ENCODE measurements at regions not wholly inside any gene's neighbourhood (a gene's known extent, or its start where the extent isn't known, plus 50 kb on each side); places are given as distances from the start of the nearest gene placed in this dataset.
"Not testable (repeated sequence)": the region's sequence is repeated elsewhere in the genome, so short reads cannot be mapped to it uniquely, and the experiment has no call there.

- peaks cover 8% of the 10 kb centered on the region for H3K4me1 ChIP-seq (ENCODE audit: insufficient read depth, low read length)
- no peaks in the 10 kb centered on the region for H3K36me3 ChIP-seq (ENCODE audit: insufficient read depth, low read length)
- no peaks in the 10 kb centered on the region for H3K9me3 ChIP-seq (ENCODE audit: control insufficient read depth, insufficient read depth, low read length)
- H3K9ac ChIP-seq (ENCODE audit: low read depth, low read length): no peak overlapping the region
These were observed 53.9 kb downstream of the OTOR start for GRCh38 chr20:16801919-16802651.

- no peaks in the 10 kb centered on the region for H3K36me3 ChIP-seq (ENCODE audit: insufficient read depth, low read length)
- H3K4me1 ChIP-seq (ENCODE audit: insufficient read depth, low read length): peaks cover 8% of the 10 kb centered on the region
- no peaks in the 10 kb centered on the region for H3K9me3 ChIP-seq (ENCODE audit: control insufficient read depth, insufficient read depth, low read length)
- H3K9ac ChIP-seq (ENCODE audit: low read depth, low read length): no peak overlapping the region
These were observed 54.4 kb downstream of the OTOR start for GRCh38 chr20:16802652-16802935.

- Histone ChIP-seq H3K36me3 (ENCODE audit: insufficient read depth, low read length) (no peaks in the 10 kb centered on the region), H3K4me1 (ENCODE audit: insufficient read depth, low read length) (peaks cover 8% of the 10 kb centered on the region), H3K9me3 (ENCODE audit: control insufficient read depth, insufficient read depth, low read length) (no peaks in the 10 kb centered on the region), H3K9ac (ENCODE audit: low read depth, low read length) (no peak overlapping the region)
These were observed 56.0 kb downstream of the OTOR start for GRCh38 chr20:16803965-16804792.

DNA sequence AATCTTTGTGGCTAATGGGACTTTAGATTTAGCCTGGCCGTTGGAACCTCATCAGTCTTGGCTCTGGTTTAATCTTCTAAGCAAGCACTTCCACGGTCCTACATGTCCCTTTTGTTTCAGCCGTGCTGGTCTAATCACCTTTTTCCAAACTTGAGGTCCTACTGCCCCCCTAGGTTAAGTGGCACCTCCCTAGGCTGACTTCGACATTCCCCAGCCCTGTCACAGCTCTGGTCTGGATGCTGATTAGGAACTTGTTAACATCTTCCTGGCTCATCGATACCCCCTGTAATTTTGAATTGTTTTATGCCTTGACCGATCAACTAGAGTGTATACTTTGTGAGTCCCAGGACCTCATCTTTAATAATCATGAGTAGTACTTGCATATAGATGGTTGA lies 56.6 kb downstream of the OTOR start:
- Histone ChIP-seq H3K9ac (ENCODE audit: low read depth, low read length) (no peak overlapping the region), H3K9me3 (ENCODE audit: control insufficient read depth, insufficient read depth, low read length) (no peaks in the 10 kb centered on the region), H3K4me1 (ENCODE audit: insufficient read depth, low read length) (peaks cover 8% of the 10 kb centered on the region), H3K36me3 (ENCODE audit: insufficient read depth, low read length) (no peaks in the 10 kb centered on the region)

DNA sequence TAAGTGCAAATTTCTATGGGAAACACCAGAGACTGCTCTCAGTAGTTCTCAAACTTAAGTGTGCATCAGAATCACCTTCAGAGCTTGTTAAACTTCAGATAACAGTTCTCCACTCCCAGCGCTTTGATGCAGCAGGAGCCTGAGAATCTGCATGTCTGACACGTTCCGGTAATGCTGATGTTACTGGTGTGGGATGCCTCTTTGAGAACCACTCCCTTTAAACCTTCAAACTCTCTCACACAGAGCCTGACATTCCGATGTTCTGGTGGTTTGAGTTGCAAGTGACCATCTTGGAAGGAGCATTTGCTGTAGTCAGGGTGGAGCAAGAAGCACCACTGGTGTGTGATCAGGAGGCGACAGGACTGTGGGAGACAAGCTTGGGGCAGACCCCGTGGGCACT lies 57.9 kb downstream of the OTOR start:
- peaks cover 8% of the 10 kb centered on the region for H3K4me1 ChIP-seq (ENCODE audit: insufficient read depth, low read length)
- H3K9ac ChIP-seq (ENCODE audit: low read depth, low read length): no peak overlapping the region
- H3K9me3 ChIP-seq (ENCODE audit: control insufficient read depth, insufficient read depth, low read length): no peaks in the 10 kb centered on the region; the same call in 1 of the 2 replicates
- H3K36me3 ChIP-seq (ENCODE audit: insufficient read depth, low read length): no peaks in the 10 kb centered on the region

GRCh38 chr20:16806886-16807285 lies 58.7 kb downstream of the OTOR start:
- H3K4me1 ChIP-seq (ENCODE audit: insufficient read depth, low read length): peaks cover 8% of the 10 kb centered on the region
- H3K9ac ChIP-seq (ENCODE audit: low read depth, low read length): no peak overlapping the region
- H3K9me3 ChIP-seq (ENCODE audit: control insufficient read depth, insufficient read depth, low read length): no peaks in the 10 kb centered on the region; the same call in 1 of the 2 replicates
- H3K36me3 ChIP-seq (ENCODE audit: insufficient read depth, low read length): no peaks in the 10 kb centered on the region

DNA sequence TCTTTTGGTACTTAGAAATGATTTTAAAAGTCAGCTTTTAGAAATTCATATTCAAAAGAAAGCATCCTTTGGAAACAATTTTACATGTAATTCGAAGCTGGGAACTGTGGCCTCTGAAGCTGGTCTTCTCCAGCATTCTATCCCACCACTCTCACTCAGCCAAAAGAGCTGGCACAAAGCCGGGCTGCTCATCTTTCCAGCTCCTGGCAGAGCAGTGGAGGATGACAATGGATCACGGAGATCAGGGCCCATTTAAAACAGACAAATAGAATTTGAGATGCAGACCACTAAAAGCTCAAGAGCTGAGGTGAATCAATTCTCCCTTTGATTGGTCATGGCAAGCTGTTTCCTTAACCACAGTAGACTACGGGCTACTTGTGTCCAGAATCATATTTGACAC lies 60.6 kb downstream of the OTOR start:
- Histone ChIP-seq H3K9me3 (ENCODE audit: control insufficient read depth, insufficient read depth, low read length) (no peaks in the 10 kb centered on the region; the same call in 1 of the 2 replicates), H3K4me1 (ENCODE audit: insufficient read depth, low read length) (peaks cover 8% of the 10 kb centered on the region), H3K9ac (ENCODE audit: low read depth, low read length) (no peak overlapping the region), H3K36me3 (ENCODE audit: insufficient read depth, low read length) (no peaks in the 10 kb centered on the region)

GRCh38 chr20:16810216-16810615 lies 62.1 kb downstream of the OTOR start:
- Histone ChIP-seq H3K9ac (ENCODE audit: low read depth, low read length) (no peak overlapping the region), H3K9me3 (ENCODE audit: control insufficient read depth, insufficient read depth, low read length) (no peaks in the 10 kb centered on the region; the same call in 1 of the 2 replicates), H3K36me3 (ENCODE audit: insufficient read depth, low read length) (no peaks in the 10 kb centered on the region), H3K4me1 (ENCODE audit: insufficient read depth, low read length) (peaks cover under 1% of the 10 kb centered on the region)

- Histone ChIP-seq H3K9me3 (ENCODE audit: control insufficient read depth, insufficient read depth, low read length) (no peaks in the 10 kb centered on the region), H3K9ac (ENCODE audit: low read depth, low read length) (no peak overlapping the region), H3K4me1 (ENCODE audit: insufficient read depth, low read length) (no peaks in the 10 kb centered on the region), H3K36me3 (ENCODE audit: insufficient read depth, low read length) (no peaks in the 10 kb centered on the region)
These were observed 68.0 kb downstream of the OTOR start for GRCh38 chr20:16816192-16816591.

DNA sequence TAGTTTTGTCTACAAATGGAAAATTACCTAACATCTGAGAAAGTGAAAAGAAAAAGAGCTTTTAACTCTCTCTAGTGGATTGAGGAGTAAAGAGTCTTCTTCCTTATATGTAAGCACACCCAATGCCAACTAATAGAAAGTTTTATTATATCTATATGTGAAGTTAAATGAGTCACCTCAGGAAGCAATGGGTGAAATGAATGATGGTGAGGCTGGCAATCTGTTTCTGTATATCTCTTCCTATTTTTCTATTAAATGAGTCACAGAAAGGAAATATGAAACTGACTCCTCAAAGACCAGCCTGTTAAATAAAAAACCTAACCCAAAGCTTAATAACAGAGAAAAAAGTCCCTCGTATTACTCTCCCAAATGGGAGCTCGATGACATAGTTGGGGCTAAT lies 71.3 kb downstream of the OTOR start:
- Histone ChIP-seq H3K4me1 (ENCODE audit: insufficient read depth, low read length) (no peaks in the 10 kb centered on the region), H3K9me3 (ENCODE audit: control insufficient read depth, insufficient read depth, low read length) (peaks cover 3% of the 10 kb centered on the region; the same call in 1 of the 2 replicates), H3K9ac (ENCODE audit: low read depth, low read length) (no peak overlapping the region), H3K36me3 (ENCODE audit: insufficient read depth, low read length) (no peaks in the 10 kb centered on the region)

- Histone ChIP-seq H3K9ac (ENCODE audit: low read depth, low read length) (no peak overlapping the region), H3K9me3 (ENCODE audit: control insufficient read depth, insufficient read depth, low read length) (peaks cover 3% of the 10 kb centered on the region; the same call in 1 of the 2 replicates), H3K4me1 (ENCODE audit: insufficient read depth, low read length) (no peaks in the 10 kb centered on the region), H3K36me3 (ENCODE audit: insufficient read depth, low read length) (no peaks in the 10 kb centered on the region)
These were observed 73.3 kb downstream of the OTOR start for GRCh38 chr20:16821211-16822089.

DNA sequence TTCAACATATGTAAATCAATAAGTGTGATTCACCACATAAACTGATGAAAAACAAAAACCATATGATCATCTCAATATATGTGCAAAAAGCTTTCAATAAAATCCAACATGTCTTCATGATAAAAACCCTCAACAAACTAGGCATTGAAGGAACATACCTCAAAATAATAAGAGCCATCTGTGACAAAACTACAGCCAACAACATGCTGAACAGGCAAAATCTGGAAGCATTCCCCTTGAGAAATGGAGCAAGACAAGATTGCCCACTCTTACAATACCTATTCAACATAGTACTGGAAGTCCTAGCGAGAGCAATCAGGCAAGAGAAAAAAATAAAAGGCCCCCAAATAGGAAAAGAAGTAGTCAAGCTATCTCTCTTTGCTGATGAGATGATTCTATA lies 76.5 kb downstream of the OTOR start:
- no peak overlapping the region for H3K9ac ChIP-seq (ENCODE audit: low read depth, low read length)
- no peaks in the 10 kb centered on the region for H3K36me3 ChIP-seq (ENCODE audit: insufficient read depth, low read length)
- H3K9me3 ChIP-seq (ENCODE audit: control insufficient read depth, insufficient read depth, low read length): peaks cover 3% of the 10 kb centered on the region; the same call in 1 of the 2 replicates
- no peaks in the 10 kb centered on the region for H3K4me1 ChIP-seq (ENCODE audit: insufficient read depth, low read length)

- Histone ChIP-seq H3K9ac (ENCODE audit: low read depth, low read length) (no peak overlapping the region), H3K4me1 (ENCODE audit: insufficient read depth, low read length) (no peaks in the 10 kb centered on the region), H3K36me3 (ENCODE audit: insufficient read depth, low read length) (no peaks in the 10 kb centered on the region), H3K9me3 (ENCODE audit: control insufficient read depth, insufficient read depth, low read length) (peaks cover 3% of the 10 kb centered on the region; the same call in 1 of the 2 replicates)
These were observed 80.6 kb downstream of the OTOR start for GRCh38 chr20:16828666-16829305.

GRCh38 chr20:16835690-16836089 lies 87.5 kb downstream of the OTOR start:
- not testable (repeated sequence) for H3K9ac ChIP-seq (ENCODE audit: low read depth, low read length); H3K4me1 ChIP-seq (ENCODE audit: insufficient read depth, low read length); H3K9me3 ChIP-seq (ENCODE audit: control insufficient read depth, insufficient read depth, low read length); H3K36me3 ChIP-seq (ENCODE audit: insufficient read depth, low read length)

Data from ES-I3 (cell line).